Immature natural killer cell (primary cell): ENCODE measurements at regions not wholly inside any gene's neighbourhood (a gene's known extent, or its start where the extent isn't known, plus 50 kb on each side); places are given as distances from the start of the nearest gene placed in this dataset.
A peak's percentile ranks its signal among the peaks of the same experiment; 100 is the strongest.

Experiments used
- DNase-seq, 3 donors: peaks; one replicate each; pipeline ENCODE4 v3.0.0; 2022; ENCODE audit warnings: mixed read lengths in 1 of 3
- H3K27ac Mint-ChIP-seq, 6 donors: one replicate each; pipeline ENCODE4 v1.8.0; 2020; ENCODE audit warnings: mixed read lengths in 6 of 6, mild to moderate bottlenecking in 5 of 6, inconsistent platforms in 4 of 6, moderate library complexity in 3 of 6
- H3K27me3 Mint-ChIP-seq, 3 donors: one replicate each; pipeline ENCODE4 v1.8.0; 2020 to 2021; ENCODE audit warnings: low read depth in 3 of 3, mild to moderate bottlenecking in 3 of 3, mixed read lengths in 3 of 3, moderate library complexity in 3 of 3, inconsistent platforms in 1 of 3
- H3K36me3 Mint-ChIP-seq, 3 donors: one replicate each; pipeline ENCODE4 v1.8.0; 2020; ENCODE audit warnings: mixed read lengths in 3 of 3, inconsistent platforms in 2 of 3, mild to moderate bottlenecking in 2 of 3
- H3K4me1 Mint-ChIP-seq, 2 donors: one replicate each; pipeline ENCODE4 v1.8.0; 2020; ENCODE audit warnings: inconsistent platforms in 2 of 2, mild to moderate bottlenecking in 2 of 2, mixed read lengths in 2 of 2, moderate library complexity in 1 of 2
- H3K4me3 Mint-ChIP-seq, 5 donors: one replicate each; pipeline ENCODE4 v1.8.0; 2020; ENCODE audit warnings: mild to moderate bottlenecking in 5 of 5, mixed read lengths in 5 of 5, inconsistent platforms in 3 of 5, moderate library complexity in 3 of 5
- H3K9me3 Mint-ChIP-seq, 6 donors: one replicate each; pipeline ENCODE4 v1.8.0; 2020; ENCODE audit warnings: mild to moderate bottlenecking in 6 of 6, mixed read lengths in 6 of 6, inconsistent platforms in 4 of 6, moderate library complexity in 3 of 6

GRCh38 chr5:162377895-162378294 is 310.3 kb downstream of the GABRG2 start:
- Mint-ChIP-seq H3K36me3 (no peaks in the 10 kb centered on the region), H3K4me3 (no peak overlapping the region), H3K27me3 (no peaks in the 10 kb centered on the region), H3K9me3 (peaks cover 0 to 23% (median 6%) of the 10 kb centered on the region in 6 donors), H3K4me1 (no peaks in the 10 kb centered on the region), H3K27ac (no peak overlapping the region)
- DNase-seq: no peak

DNA sequence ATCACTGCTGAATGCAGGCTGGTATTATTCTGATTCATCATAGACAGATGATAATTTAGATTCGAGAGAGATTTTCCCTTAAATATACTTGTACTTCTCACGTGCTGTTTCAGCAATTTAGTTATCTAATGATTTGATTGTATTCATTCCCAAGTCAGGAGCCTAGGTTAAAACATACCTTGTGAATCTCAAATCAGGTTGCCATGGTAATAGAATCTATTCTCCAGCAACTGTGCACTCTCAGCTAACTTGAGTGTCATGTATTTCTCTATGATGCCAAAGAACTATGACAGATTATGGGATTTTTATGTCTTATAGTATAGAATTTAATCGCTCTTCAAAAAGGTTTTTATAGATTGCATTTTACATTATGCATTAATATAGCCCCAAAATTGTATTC is 315.3 kb downstream of the GABRG2 start:
- no peak overlapping the region for H3K4me3 Mint-ChIP-seq
- H3K4me1 Mint-ChIP-seq: no peaks in the 10 kb centered on the region
- no peaks in the 10 kb centered on the region for H3K36me3 Mint-ChIP-seq
- no peak for DNase-seq
- H3K27ac Mint-ChIP-seq: no peak overlapping the region
- H3K9me3 Mint-ChIP-seq: peaks cover 3 to 22% (median 7%) of the 10 kb centered on the region in 6 donors
- no peaks in the 10 kb centered on the region for H3K27me3 Mint-ChIP-seq

DNA sequence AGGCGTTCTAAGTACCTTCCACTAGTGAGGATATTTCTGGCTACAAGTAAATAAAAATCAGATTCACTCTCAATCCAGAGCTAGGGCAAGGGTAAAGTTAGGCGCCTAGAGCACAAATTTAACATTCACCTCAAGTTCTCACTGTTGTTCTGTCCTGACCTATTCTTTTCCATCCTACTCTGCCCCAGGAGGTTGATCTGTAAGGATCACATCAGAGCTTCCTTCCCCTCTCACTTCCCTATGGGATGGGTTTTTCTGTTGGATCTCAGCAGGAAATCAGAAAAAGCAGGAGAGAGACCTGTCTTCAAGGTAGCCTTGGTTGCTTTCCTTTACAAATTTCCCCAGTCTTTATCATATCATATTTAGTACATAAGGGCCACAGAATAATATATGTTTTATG is 316.7 kb downstream of the GABRG2 start:
- no peaks in the 10 kb centered on the region for H3K27me3 Mint-ChIP-seq
- H3K4me3 Mint-ChIP-seq: no peak overlapping the region
- H3K27ac Mint-ChIP-seq: no peak overlapping the region
- H3K36me3 Mint-ChIP-seq: no peaks in the 10 kb centered on the region
- no peaks in the 10 kb centered on the region for H3K4me1 Mint-ChIP-seq
- peaks cover 4 to 27% (median 7%) of the 10 kb centered on the region in 6 donors for H3K9me3 Mint-ChIP-seq
- DNase-seq: no peak

DNA sequence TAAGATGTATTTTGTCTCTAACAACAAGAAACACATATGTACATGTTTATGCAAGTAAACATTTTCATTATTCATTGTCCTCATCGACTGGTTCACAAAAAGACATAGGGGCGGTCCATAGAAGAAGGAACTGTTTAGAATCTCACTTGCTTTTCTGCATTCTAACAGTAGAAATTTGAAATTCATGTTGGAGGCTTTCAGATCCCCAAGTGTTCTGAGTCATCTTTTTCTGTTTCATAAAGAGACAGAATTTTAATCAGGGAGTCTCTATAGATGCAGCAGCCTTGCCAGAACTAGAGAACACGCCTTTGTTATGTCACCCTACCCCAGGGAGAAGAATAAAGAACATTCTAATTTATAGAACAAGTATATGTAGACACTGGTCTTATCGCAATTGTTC is 324.3 kb downstream of the GABRG2 start:
- no peak for DNase-seq
- no peak overlapping the region for H3K27ac Mint-ChIP-seq
- H3K36me3 Mint-ChIP-seq: no peaks in the 10 kb centered on the region
- peaks cover 6 to 30% (median 14%) of the 10 kb centered on the region in 6 donors for H3K9me3 Mint-ChIP-seq
- H3K27me3 Mint-ChIP-seq: peaks cover 0 to 2% (median 0%) of the 10 kb centered on the region in 3 donors
- H3K4me3 Mint-ChIP-seq: no peak overlapping the region
- H3K4me1 Mint-ChIP-seq: no peaks in the 10 kb centered on the region

DNA sequence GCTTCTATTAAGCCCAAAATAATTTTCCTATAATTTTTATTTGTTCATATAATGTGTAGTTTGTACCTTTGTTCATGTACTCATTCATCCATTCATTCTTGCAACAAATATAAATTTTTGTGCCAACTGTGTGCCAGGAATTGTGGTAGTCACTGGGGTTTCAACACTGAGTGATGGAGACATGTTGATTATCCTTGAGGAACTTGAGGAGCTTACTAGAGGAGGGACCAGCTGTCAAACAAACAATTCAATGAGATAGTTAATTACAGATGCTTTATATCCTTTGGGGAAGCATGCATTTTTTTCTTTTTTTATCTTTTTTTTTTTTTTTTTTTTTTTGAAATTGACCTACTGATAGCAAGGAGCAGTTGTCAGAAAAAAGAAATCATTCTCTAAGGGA is 324.8 kb downstream of the GABRG2 start:
- Mint-ChIP-seq H3K27ac (no peak overlapping the region), H3K9me3 (peaks cover 6 to 29% (median 14%) of the 10 kb centered on the region in 6 donors), H3K36me3 (no peaks in the 10 kb centered on the region), H3K4me3 (no peak overlapping the region), H3K4me1 (no peaks in the 10 kb centered on the region), H3K27me3 (peaks cover 0 to 2% (median 0%) of the 10 kb centered on the region in 3 donors)
- no peak for DNase-seq

- H3K9me3 Mint-ChIP-seq: peaks cover 6 to 35% (median 16%) of the 10 kb centered on the region in 6 donors
- H3K27ac Mint-ChIP-seq: no peak overlapping the region
Measured at GRCh38 chr5:162393534-162393933, 326.0 kb downstream of the GABRG2 start.

DNA sequence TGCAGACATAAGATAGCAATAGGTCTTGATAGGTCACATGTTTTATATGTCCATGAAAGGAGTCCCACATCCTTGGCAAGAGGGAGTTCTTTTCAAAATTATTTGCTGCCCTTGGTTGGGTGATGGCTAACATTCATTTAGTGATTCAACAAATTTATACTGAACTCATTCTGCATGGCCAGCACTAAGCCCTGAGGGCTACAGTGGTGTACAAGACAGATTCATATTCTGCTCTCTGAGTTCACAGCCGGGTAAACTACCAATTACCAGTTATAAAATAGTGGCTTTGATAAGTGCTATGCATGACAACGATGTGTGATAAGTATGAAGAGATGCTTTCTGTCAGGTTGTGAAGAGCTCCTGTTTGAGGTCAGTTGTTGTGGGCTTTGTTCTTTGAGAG is 340.0 kb downstream of the GABRG2 start:
- peaks cover 0 to 2% (median 0%) of the 10 kb centered on the region in 3 donors for H3K27me3 Mint-ChIP-seq
- no peak overlapping the region for H3K27ac Mint-ChIP-seq
- peaks cover 2 to 20% (median 13%) of the 10 kb centered on the region in 6 donors for H3K9me3 Mint-ChIP-seq
- no peaks in the 10 kb centered on the region for H3K36me3 Mint-ChIP-seq
- no peaks in the 10 kb centered on the region for H3K4me1 Mint-ChIP-seq
- H3K4me3 Mint-ChIP-seq: no peak overlapping the region
- no peak for DNase-seq

More at GRCh38 chr5:162393534-162393933, 326.0 kb downstream of the GABRG2 start:
- H3K27me3 Mint-ChIP-seq: peaks cover 0 to 2% (median 0%) of the 10 kb centered on the region in 3 donors
- no peaks in the 10 kb centered on the region for H3K4me1 Mint-ChIP-seq
- no peaks in the 10 kb centered on the region for H3K36me3 Mint-ChIP-seq
- no peak for DNase-seq
- H3K4me3 Mint-ChIP-seq: no peak overlapping the region

GRCh38 chr5:162410365-162410764 is 342.8 kb downstream of the GABRG2 start:
- H3K9me3 Mint-ChIP-seq: peaks cover 4 to 23% (median 11%) of the 10 kb centered on the region in 6 donors
- H3K27me3 Mint-ChIP-seq: no peaks in the 10 kb centered on the region
- no peaks in the 10 kb centered on the region for H3K4me1 Mint-ChIP-seq
- DNase-seq: no peak
- H3K36me3 Mint-ChIP-seq: no peaks in the 10 kb centered on the region
- H3K27ac Mint-ChIP-seq: no peak overlapping the region
- no peak overlapping the region for H3K4me3 Mint-ChIP-seq

- Mint-ChIP-seq H3K27ac (no peak overlapping the region), H3K27me3 (peaks cover 0 to 4% (median 0%) of the 10 kb centered on the region in 3 donors), H3K4me1 (no peaks in the 10 kb centered on the region), H3K36me3 (no peaks in the 10 kb centered on the region), H3K4me3 (no peak overlapping the region), H3K9me3 (peaks cover 0 to 9% (median 3%) of the 10 kb centered on the region in 6 donors)
- DNase-seq: no peak
Measured at GRCh38 chr5:162429142-162429541, 361.6 kb downstream of the GABRG2 start.

- H3K27ac Mint-ChIP-seq: no peak overlapping the region
- H3K36me3 Mint-ChIP-seq: no peaks in the 10 kb centered on the region
- H3K27me3 Mint-ChIP-seq: no peaks in the 10 kb centered on the region
- DNase-seq: no peak
- no peak overlapping the region for H3K4me3 Mint-ChIP-seq
- no peaks in the 10 kb centered on the region for H3K4me1 Mint-ChIP-seq
- H3K9me3 Mint-ChIP-seq: peaks cover 1 to 13% (median 11%) of the 10 kb centered on the region in 6 donors
Measured at GRCh38 chr5:162434281-162434680, 366.7 kb downstream of the GABRG2 start.

GRCh38 chr5:162436055-162436454 is 368.5 kb downstream of the GABRG2 start:
- no peak overlapping the region for H3K4me3 Mint-ChIP-seq
- DNase-seq: no peak
- H3K36me3 Mint-ChIP-seq: no peaks in the 10 kb centered on the region
- H3K27me3 Mint-ChIP-seq: no peaks in the 10 kb centered on the region
- H3K9me3 Mint-ChIP-seq: peaks cover 5 to 22% (median 14%) of the 10 kb centered on the region in 6 donors
- no peak overlapping the region for H3K27ac Mint-ChIP-seq
- H3K4me1 Mint-ChIP-seq: no peaks in the 10 kb centered on the region

GRCh38 chr5:162444129-162444762 is 376.7 kb downstream of the GABRG2 start:
- no peaks in the 10 kb centered on the region for H3K36me3 Mint-ChIP-seq
- DNase-seq: no peak
- H3K27ac Mint-ChIP-seq: peak overlapping the region in 1 of 6 donors; percentile 6
- H3K9me3 Mint-ChIP-seq: peaks cover 2 to 24% (median 9%) of the 10 kb centered on the region in 6 donors
- no peaks in the 10 kb centered on the region for H3K27me3 Mint-ChIP-seq
- H3K4me3 Mint-ChIP-seq: no peak overlapping the region
- no peaks in the 10 kb centered on the region for H3K4me1 Mint-ChIP-seq

DNA sequence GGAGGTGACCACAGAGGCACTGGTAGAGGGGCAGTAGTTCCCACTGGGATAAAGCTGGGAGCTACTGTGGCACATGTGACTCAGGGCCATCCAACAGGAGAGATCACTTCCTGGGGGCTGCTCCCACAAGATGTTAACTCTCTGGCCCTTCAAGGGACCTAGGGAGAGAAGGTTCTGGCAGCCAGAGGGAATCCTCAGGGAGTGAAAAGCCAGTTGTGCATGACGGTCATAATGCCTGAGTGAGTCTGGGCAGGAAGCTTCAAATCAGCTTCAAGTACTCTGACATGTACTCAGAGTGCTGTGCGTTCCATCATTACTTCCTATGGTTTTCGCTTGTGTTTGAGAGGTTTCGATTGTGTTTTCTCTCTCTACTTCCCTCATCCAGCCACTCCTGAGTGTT is 388.5 kb downstream of the GABRG2 start:
- Mint-ChIP-seq H3K27me3 (peaks cover 0 to 1% (median 1%) of the 10 kb centered on the region in 3 donors), H3K27ac (no peak overlapping the region), H3K9me3 (peaks cover 8 to 55% (median 20%) of the 10 kb centered on the region in 6 donors), H3K4me3 (no peak overlapping the region), H3K36me3 (peaks cover 0 to 5% (median 0%) of the 10 kb centered on the region in 3 donors), H3K4me1 (no peaks in the 10 kb centered on the region)
- no peak for DNase-seq

DNA sequence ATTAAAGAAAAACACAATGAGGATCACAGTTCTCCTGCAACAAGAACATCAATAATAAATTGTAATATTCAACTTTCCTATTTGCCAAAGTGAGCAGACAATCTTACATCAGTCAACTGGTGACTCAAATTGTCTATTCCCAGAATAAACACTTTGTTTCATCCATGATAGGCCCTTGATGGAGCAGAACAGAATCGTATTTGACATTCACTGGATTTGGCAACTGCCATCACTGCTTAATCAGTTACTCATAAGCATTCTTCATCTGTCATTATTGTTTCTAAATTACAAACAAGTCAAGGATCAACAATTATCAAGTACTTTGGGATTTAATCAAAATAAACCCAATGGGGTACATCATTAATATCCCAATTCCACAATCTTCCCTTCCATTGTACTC is 398.4 kb downstream of the GABRG2 start:
- H3K27me3 Mint-ChIP-seq: peaks cover 0 to 3% (median 2%) of the 10 kb centered on the region in 3 donors
- DNase-seq: no peak
- H3K36me3 Mint-ChIP-seq: peaks cover 0 to 4% (median 0%) of the 10 kb centered on the region in 3 donors
- peaks cover 2 to 22% (median 10%) of the 10 kb centered on the region in 6 donors for H3K9me3 Mint-ChIP-seq
- no peak overlapping the region for H3K4me3 Mint-ChIP-seq
- no peaks in the 10 kb centered on the region for H3K4me1 Mint-ChIP-seq
- no peak overlapping the region for H3K27ac Mint-ChIP-seq
